IMR-90 (cell line): ENCODE measurements at regions not wholly inside any gene's neighbourhood (a gene's known extent, or its start where the extent isn't known, plus 50 kb on each side); places are given as distances from the start of the nearest gene placed in this dataset.

Experiments used
- ATAC-seq: fragments of 200-7000 bp; cut with Tn5 transposase; 2 replicates; pipeline ENCODE4 v1.9.1; 2020; ENCODE audit warnings: low read depth, mild to moderate bottlenecking, moderate library complexity
- BruUV-seq: library from RNA; stranded (reverse); fragments of 400-500 nt; replicated peaks from 2 replicates; lab custom pipeline; 2021; lab: Mats Ljungman, UMichigan
- CTCF ChIA-PET: fragments of 300-600 bp; formaldehyde crosslinking; extraction: SDS; loops from one replicate; lab custom pipeline; 2021; ENCODE audit warnings: antibody characterized with exemption; lab: Yijun Ruan, JAX
- POLR2A ChIA-PET: fragments of 300-600 bp; sonication (Branson Sonifier 250); formaldehyde crosslinking; loops from one replicate; lab custom pipeline; 2022; ENCODE audit warnings: antibody characterized with exemption; ENCODE audit not compliant: unreplicated experiment; lab: Charles Lee
- DNase-seq: peaks from one replicate; pipeline ENCODE4 v3.0.0; 2013
- H2AFZ ChIP-seq: replicated peaks from 2 replicates; pipeline ENCODE3; 2013; ENCODE audit warnings: low read length, mild to moderate bottlenecking; ENCODE audit not compliant: poor library complexity
- H2AK5ac ChIP-seq: 2 replicates; pipeline ENCODE4 v1.6.1; 2013; ENCODE audit warnings: low read depth, low read length, inconsistent platforms
- H2AK9ac ChIP-seq: replicated peaks from 2 replicates; pipeline ENCODE3; 2013; ENCODE audit warnings: mild to moderate bottlenecking, low read depth, low read length, moderate library complexity; ENCODE audit not compliant: poor library complexity
- H2BK120ac ChIP-seq: 2 replicates; pipeline ENCODE4 v1.6.1; 2013; ENCODE audit warnings: low read depth, low read length, inconsistent platforms
- H2BK15ac ChIP-seq: 3 replicates; pipeline ENCODE4 v1.6.1; 2013; ENCODE audit warnings: low read depth, low read length, inconsistent platforms
- H2BK20ac ChIP-seq: 2 replicates; pipeline ENCODE4 v1.6.1; 2013; ENCODE audit warnings: low read depth, mild to moderate bottlenecking, inconsistent platforms, low read length, moderate library complexity
- H2BK5ac ChIP-seq: 2 replicates; pipeline ENCODE4 v1.6.1; 2013; ENCODE audit warnings: mild to moderate bottlenecking, low read depth, low read length, inconsistent platforms; ENCODE audit not compliant: poor library complexity, severe bottlenecking
- H3K14ac ChIP-seq: replicated peaks from 2 replicates; pipeline ENCODE4 v1.6.1; 2013; ENCODE audit warnings: low read depth, low read length, inconsistent platforms
- H3K18ac ChIP-seq: 2 replicates; pipeline ENCODE4 v1.6.1; 2013; ENCODE audit warnings: low read depth, low read length, control low read depth
- H3K23ac ChIP-seq: 2 replicates; pipeline ENCODE4 v1.6.1; 2013; ENCODE audit warnings: low read depth, low read length, inconsistent platforms
- H3K27ac ChIP-seq: 2 replicates; pipeline ENCODE4 v1.5.1; 2013; ENCODE audit warnings: mild to moderate bottlenecking, control low read depth, low read length; ENCODE audit not compliant: insufficient read depth
- H3K27me3 ChIP-seq: 2 replicates; pipeline ENCODE4 v1.6.1; 2013; ENCODE audit warnings: low read length; ENCODE audit not compliant: control insufficient read depth, insufficient read depth
- H3K36me3 ChIP-seq: 2 replicates; pipeline ENCODE4 v1.6.1; 2013; ENCODE audit warnings: low read length, mixed read lengths; ENCODE audit not compliant: control insufficient read depth, insufficient read depth
- H3K4ac ChIP-seq: 2 replicates; pipeline ENCODE4 v1.6.1; 2013; ENCODE audit warnings: low read depth, low read length, inconsistent platforms
- H3K4me1 ChIP-seq: 2 replicates; pipeline ENCODE4 v1.6.1; 2013; ENCODE audit warnings: low read length, mixed read lengths; ENCODE audit not compliant: control insufficient read depth, insufficient read depth
- H3K4me2 ChIP-seq: 2 replicates; pipeline ENCODE4 v1.6.1; 2013; ENCODE audit warnings: low read depth, mild to moderate bottlenecking, control low read depth, low read length, moderate library complexity
- H3K4me3 ChIP-seq: 2 replicates; pipeline ENCODE4 v1.5.1; 2013; ENCODE audit warnings: low read depth, mild to moderate bottlenecking, control low read depth, low read length, moderate library complexity; ENCODE audit not compliant: insufficient read depth
- H3K56ac ChIP-seq: 2 replicates; pipeline ENCODE4 v1.6.1; 2013; ENCODE audit warnings: low read length, inconsistent platforms; ENCODE audit not compliant: insufficient read depth; ENCODE audit errors: extremely low read depth
- H3K79me1 ChIP-seq, 2 experiments: 2 replicates each; pipeline ENCODE4 v1.6.1; 2013; ENCODE audit warnings: low read length in 2 of 2, inconsistent platforms in 1 of 2, low read depth in 1 of 2
- H3K9ac ChIP-seq: 2 replicates; pipeline ENCODE4 v1.6.1; 2013; ENCODE audit warnings: low read depth, low read length, control low read depth
- H3K9me1 ChIP-seq: 2 replicates; pipeline ENCODE4 v1.6.1; 2013; ENCODE audit warnings: low read length, inconsistent platforms; ENCODE audit not compliant: insufficient read depth
- H3K9me3 ChIP-seq: 2 replicates; pipeline ENCODE4 v1.6.1; 2013; ENCODE audit warnings: low read length; ENCODE audit not compliant: control insufficient read depth, insufficient read depth
- H4K20me1 ChIP-seq: 2 replicates; pipeline ENCODE4 v1.6.1; 2013; ENCODE audit warnings: low read length, inconsistent platforms; ENCODE audit not compliant: insufficient read depth
- H4K5ac ChIP-seq: 2 replicates; pipeline ENCODE4 v1.6.1; 2013; ENCODE audit warnings: mild to moderate bottlenecking, low read depth, low read length, control low read depth
- H4K8ac ChIP-seq, 2 experiments: 2 replicates each; pipeline ENCODE4 v1.6.1; 2013; ENCODE audit warnings: low read depth in 2 of 2, low read length in 2 of 2, control low read depth in 1 of 2, inconsistent platforms in 1 of 2
- H4K91ac ChIP-seq: 2 replicates; pipeline ENCODE4 v1.6.1; 2013; ENCODE audit warnings: low read depth, low read length, inconsistent platforms; ENCODE audit not compliant: insufficient read depth
- CEBPB ChIP-seq: IDR thresholded peaks from 2 replicates; pipeline ENCODE4 v1.6.1; 2012; ENCODE audit warnings: low read depth, low read length, improper control_type of control experiment
- CTCF ChIP-seq: conservative IDR thresholded peaks from 2 replicates; pipeline ENCODE4 v1.5.1; 2012; ENCODE audit warnings: mild to moderate bottlenecking, low read depth, low read length, improper control_type of control experiment
- WGBS, 2 experiments: methylation state at CpG; one replicate each; pipeline versions ENCODE4 v1.1.5 to v1.1.7; 2013; ENCODE audit warnings: missing lambda C conversion rate in 2 of 2; ENCODE audit not compliant: insufficient read length in 1 of 2; ENCODE audit errors: extremely low coverage in 2 of 2; 5-methylcytosine and 5-hydroxymethylcytosine counted together
- dilution Hi-C: fragments of 300-500 bp; cut with HindIII; formaldehyde crosslinking; loops from one replicate; pipeline ENCODE4 v1.14.3; 2018; ENCODE audit warnings: low sequenced_read_pairs; ENCODE audit not compliant: unreplicated experiment
- in situ Hi-C: fragments of 300-500 bp; cut with MboI; formaldehyde crosslinking; loops from 3 replicates; pipeline ENCODE4 v1.14.3; 2019; ENCODE audit warnings: low sequenced_read_pairs, inconsistent platforms, mixed read lengths
- intact Hi-C: fragments of 100-400 bp; cut with micrococcal nuclease; formaldehyde crosslinking; loops from 2 replicates; pipeline ENCODE4 v1.10.0; 2022

DNA sequence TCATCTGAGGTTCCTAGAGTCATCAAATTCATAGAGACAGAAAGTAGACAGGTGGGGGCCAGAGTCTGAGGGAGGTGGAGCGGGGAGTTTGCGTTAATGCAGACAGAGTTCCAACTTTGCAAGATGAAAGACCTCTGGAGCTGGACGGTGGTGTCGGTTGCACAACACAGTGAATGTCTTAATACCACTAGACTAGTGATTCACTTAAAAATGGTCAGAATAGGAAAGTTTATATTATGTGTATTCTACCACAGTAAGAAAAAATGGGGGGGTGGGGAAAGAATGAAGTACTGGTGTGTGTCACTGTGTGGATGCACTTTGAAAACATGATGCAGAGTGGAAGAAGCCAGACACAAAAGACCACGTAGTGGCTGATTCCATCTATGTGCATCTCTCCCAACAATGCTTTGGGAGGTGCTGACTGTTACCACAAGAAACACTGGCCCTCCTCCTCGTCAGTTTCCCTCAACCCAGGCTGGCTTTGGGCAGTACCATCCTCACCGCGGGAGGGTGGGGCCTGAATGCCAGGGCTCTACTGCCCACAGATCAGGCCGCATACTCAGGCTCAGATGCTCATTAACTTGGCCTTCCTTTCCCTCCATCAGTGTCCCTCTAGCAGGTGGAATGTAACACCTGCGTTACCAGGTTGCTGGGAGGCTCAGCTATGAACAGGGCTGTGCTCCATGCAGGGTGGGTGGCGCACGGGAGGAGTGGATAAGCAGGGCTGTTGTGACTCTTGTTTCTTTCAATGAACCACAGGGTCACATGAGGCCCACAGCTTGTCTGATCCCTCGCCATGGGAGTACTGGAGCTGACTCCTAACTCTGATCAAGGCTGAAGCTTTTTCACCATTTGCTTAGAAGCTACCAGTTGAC is 297.0 kb downstream of the CTTN start:
- in situ Hi-C loops, result no loop called here
- Histone ChIP-seq H3K9me1 (no peaks in the 10 kb centered on the region), H2BK5ac (no peak overlapping the region), H3K27ac (no peak overlapping the region), H3K4ac (no peak overlapping the region), H4K20me1 (no peaks in the 10 kb centered on the region; the same call in 1 of the 2 replicates), H4K5ac (no peak overlapping the region), H3K4me1 (peaks cover 9% of the 10 kb centered on the region; the same call in 1 of the 2 replicates), H4K8ac (no peak overlapping the region), H3K27me3 (no peaks in the 10 kb centered on the region), H3K4me3 (no peak overlapping the region), H2AFZ (no peak overlapping the region), H3K9me3 (no peaks in the 10 kb centered on the region; the same call in 1 of the 2 replicates), H2AK9ac (no peak overlapping the region), H2BK15ac (no peak overlapping the region), H3K56ac (no peak overlapping the region), H2BK120ac (no peak overlapping the region), H4K91ac (no peak overlapping the region), H3K18ac (no peak overlapping the region), H2AK5ac (no peak overlapping the region), H3K14ac (no peak overlapping the region), H3K9ac (no peak overlapping the region), H2BK20ac (no peak overlapping the region), H3K36me3 (no peaks in the 10 kb centered on the region), H3K4me2 (no peak overlapping the region), H3K79me1 (no peaks in the 10 kb centered on the region), H3K23ac (no peak overlapping the region; the same call in 1 of the 2 replicates)
- dilution Hi-C loops, result no loop called here
- ATAC-seq (peak; percentile 91), DNase-seq (peak; percentile 41)
- intact Hi-C loops, result no loop called here
- POLR2A ChIA-PET, result no interaction called here
- 60% methylated on average over 1 of the region's 13 CpGs; no CpG with 5 or more reads in 1 of the 2 experiments for WGBS, 2 experiments
- BruUV-seq, result no TSS peak
- TF ChIP-seq CEBPB, result peak; percentile 87
- no peak for TF ChIP-seq CTCF
- CTCF ChIA-PET, result interaction anchor here (1.0 kb wide), 1 partner anchor 24 kb away, joined by 6 read pairs; no protein-coding TSS in a partner anchor
